ENCODE measurements at regions not wholly inside any gene's neighbourhood (a gene's known extent, or its start where the extent isn't known, plus 50 kb on each side); places are given as distances from the start of the nearest gene placed in this dataset.

DNA sequence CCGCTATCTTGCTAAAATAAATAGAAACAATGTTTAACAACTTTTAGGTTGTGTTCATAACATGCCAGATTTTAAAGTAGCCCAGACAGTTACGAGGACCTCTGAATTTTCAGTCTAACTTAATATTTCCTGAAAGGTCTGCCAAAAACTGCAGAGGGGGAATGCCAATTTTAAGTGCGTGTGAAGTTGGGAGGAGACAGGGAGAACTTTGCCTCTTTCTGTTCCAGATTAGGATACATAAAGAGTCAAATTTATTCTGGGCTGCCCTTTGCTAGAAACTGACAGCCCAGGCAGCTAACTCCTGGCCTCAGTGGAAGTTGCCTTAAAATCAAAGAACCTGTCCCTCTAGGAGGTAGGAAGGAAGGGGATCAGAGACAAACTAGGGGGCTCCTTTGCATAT lies 52.3 kb upstream of the PIP4K2A start:
- no peak for DNase-seq (ENCODE audit: low spot score)

DNA sequence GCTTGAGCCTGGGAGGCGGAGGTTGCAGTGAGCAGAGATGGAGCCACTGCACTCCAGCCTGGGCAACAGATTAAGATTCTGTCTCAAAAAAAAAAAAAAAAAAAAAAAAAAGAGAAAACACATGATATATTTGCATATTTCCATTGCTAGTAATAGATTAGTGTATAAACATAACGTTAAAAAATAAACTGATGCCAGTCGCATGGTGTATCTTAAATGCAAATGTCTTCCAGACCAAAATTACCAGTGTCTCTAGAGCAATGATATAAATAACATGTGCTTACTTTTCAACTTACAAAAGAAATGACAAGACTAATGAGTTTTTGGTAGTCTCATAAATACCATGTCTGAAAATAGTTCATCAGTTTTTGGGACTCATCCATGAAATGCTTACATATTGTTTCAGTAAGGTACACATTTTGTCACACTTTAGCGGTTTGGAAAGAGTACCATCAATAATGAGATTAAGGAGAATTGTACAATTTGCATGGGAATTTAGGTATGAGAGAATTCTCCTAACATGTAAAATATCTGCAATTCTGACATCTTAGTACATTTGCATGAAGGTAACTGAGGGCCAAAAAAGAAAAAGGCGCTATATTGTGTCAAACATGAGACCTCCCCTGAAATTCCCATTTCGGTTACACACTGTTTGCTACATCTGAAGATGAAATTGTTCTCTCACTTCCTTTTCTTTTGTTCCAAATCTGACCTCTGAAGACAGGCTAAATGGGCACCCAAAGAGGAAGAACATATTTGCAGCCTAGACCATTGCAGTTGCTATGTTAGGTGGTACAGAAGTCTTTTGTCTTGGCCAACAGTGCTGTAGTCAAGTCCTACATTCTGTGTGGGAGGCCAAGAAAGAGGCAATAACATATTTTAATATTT lies 51.5 kb upstream of the PIP4K2A start:
- no peak for DNase-seq (ENCODE audit: low spot score)

DNA sequence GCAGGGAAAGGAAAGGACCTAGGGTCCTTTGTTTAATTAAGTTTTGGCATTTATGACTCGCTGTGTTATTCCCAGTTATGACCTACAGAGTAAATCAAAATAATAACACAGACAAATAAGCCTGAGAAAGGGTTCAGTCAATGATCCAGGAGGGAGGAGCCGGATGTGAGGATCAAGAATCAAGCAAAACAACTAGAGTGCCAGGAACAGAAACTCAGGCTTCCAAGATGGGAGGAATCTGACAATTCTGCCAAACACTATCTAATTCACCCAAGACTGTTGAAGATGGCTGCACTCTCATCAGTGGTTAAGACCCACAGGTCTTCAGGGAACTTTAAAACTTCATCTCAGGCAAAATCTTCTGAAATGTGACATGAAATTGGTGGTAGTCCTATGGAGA lies 50.3 kb upstream of the PIP4K2A start:
- DNase-seq (ENCODE audit: low spot score), result no peak

All from AG08395 (cell line).